C4-2B (cell line): ENCODE measurements at regions not wholly inside any gene's neighbourhood (a gene's known extent, or its start where the extent isn't known, plus 50 kb on each side); places are given as distances from the start of the nearest gene placed in this dataset.
"Not testable (repeated sequence)": the region's sequence is repeated elsewhere in the genome, so short reads cannot be mapped to it uniquely, and the experiment has no call there.

Source experiments
- CTCF ChIP-seq: fragments of 450-650 bp; conservative IDR thresholded peaks from 2 replicates; pipeline ENCODE4 v1.5.1; 2017; ENCODE audit warnings: mild to moderate bottlenecking
- ZFX ChIP-seq: fragments of 450-650 bp; IDR thresholded peaks from 2 replicates; pipeline ENCODE4 v1.6.1; 2017

- TF ChIP-seq CTCF, ZFX: not testable (repeated sequence)
These were observed 70.9 kb upstream of the ARL15 start for GRCh38 chr5:54381319-54381718.
